Adrenal gland (tissue), 9 donors: ENCODE measurements at regions not wholly inside any gene's neighbourhood (a gene's known extent, or its start where the extent isn't known, plus 50 kb on each side); places are given as distances from the start of the nearest gene placed in this dataset.
A peak's percentile ranks its signal among the peaks of the same experiment; 100 is the strongest.

ENCODE experiments used
- DNase-seq, 7 donors: peaks; one replicate each; pipeline ENCODE4 v3.0.0-alpha.2; 2019 to 2020
- H3K27ac ChIP-seq, 5 donors: fragments of 200-600 bp; sonication (generic) in 4 of 5; 1 replicate in 3 of 5; 2 replicates in 2 of 5; pipeline versions ENCODE4 v1.5.1 to v1.8.0; 2016 to 2020; ENCODE audit warnings: mild to moderate bottlenecking in 1 of 5
- H3K27me3 ChIP-seq: fragments of 200-600 bp; 2 replicates; pipeline ENCODE4 v1.8.0; 2021
- H3K36me3 ChIP-seq, 2 donors: fragments of 200-600 bp; replicated peaks in 1 of 2; 1 replicate in 1 of 2; 2 replicates in 1 of 2; pipeline versions ENCODE4 v1.5.1 to v1.8.0; 2018 to 2022
- H3K4me1 ChIP-seq, 2 donors: fragments of 200-600 bp; replicated peaks in 1 of 2; 1 replicate in 1 of 2; 2 replicates in 1 of 2; pipeline versions ENCODE4 v1.5.1 to v1.8.0; 2018 to 2021
- H3K4me3 ChIP-seq, 4 donors: fragments of 200-600 bp; sonication (generic) in 3 of 4; one replicate each; pipeline ENCODE4 v1.5.1; 2016 to 2018
- H3K9me3 ChIP-seq, 3 donors: fragments of 200-600 bp; sonication (generic) in 1 of 3; replicated peaks in 1 of 3; 1 replicate in 2 of 3; 2 replicates in 1 of 3; pipeline versions ENCODE4 v1.5.1 to v1.8.0; 2016 to 2021
- POLR2A ChIP-seq, 2 donors: fragments of 450-650 bp; IDR thresholded peaks; one replicate each; pipeline ENCODE4 v1.6.1; 2017; ENCODE audit warnings: antibody characterized with exemption in 2 of 2, mild to moderate bottlenecking in 2 of 2, moderate library complexity in 1 of 2
- WGBS, 4 donors: extraction: QIAGEN DNeasy Blood & Tissue Kit in 2 of 4; methylation state at CpG; one replicate each; pipeline versions ENCODE4 v1.1.5 to v1.1.7; 2013 to 2017; 5-methylcytosine and 5-hydroxymethylcytosine counted together
- intact Hi-C, 2 donors: fragments of 100-400 bp; cut with DNase I; formaldehyde crosslinking; loops; one replicate each; pipeline versions ENCODE4 v1.14.1 to v1.15.0; 2022 to 2023
- TF ChIP-seq, protein P1 (sequence below), 6 experiments: fragments of 450-650 bp in 4 of 6; fragments of 200-600 bp in 2 of 6; sonication (generic) in 1 of 6; IDR thresholded peaks; 1 replicate in 5 of 6; 2 replicates in 1 of 6; pipeline versions ENCODE4 v1.5.1 to v1.8.0; 2016 to 2021; ENCODE audit warnings: antibody characterized with exemption in 6 of 6, mild to moderate bottlenecking in 2 of 6, moderate library complexity in 1 of 6
- donor health status: healthy with polysubstance abuse.
- donor health status: Bipolar disorder and iron deficiency.
- donor health status: DM: yes; HTN: yes; CAD: no.
- donor health status: DM: no; HTN: no; CAD: no.
- donor health status: DM: no; HTN: no; CAD: no.

DNA sequence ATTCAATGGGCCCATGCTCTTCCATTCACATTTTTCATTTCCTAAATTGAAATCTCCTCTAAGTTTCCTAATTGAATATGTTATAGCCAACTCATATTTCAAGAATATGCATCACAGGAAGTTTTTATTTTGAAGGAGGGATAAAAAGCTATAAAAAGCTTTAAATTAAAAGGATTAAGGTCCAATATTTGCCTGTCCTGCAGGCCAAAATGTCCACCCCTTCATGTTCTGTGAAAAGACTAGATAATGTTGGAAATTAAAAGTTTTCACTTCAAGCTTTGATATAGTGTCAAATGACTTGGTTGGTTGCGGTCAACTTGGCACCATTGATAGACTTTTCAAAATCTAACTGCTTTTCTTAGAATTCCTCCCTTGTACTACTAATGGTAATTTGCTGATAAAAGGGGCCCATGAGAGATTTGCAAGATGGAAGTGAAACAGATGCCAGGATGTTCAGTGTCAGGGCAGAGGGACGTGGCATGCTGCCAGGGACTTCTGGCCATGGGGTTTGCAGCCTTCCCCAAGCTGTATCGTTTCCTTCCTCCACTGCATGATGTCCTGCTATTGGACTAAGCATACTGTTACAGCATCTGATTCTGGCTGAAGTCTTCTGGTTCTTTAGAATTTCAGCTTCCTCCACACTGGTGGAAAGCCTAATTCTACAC, 547.3 kb upstream of the MIR17HG start:
- H3K4me3 ChIP-seq: no peak overlapping the region
- no peaks in the 10 kb centered on the region for H3K4me1 ChIP-seq
- intact Hi-C loops: no loop called here
- no peaks in the 10 kb centered on the region for H3K36me3 ChIP-seq
- no peaks in the 10 kb centered on the region for H3K27me3 ChIP-seq
- H3K27ac ChIP-seq: no peak overlapping the region
- H3K9me3 ChIP-seq: no peaks in the 10 kb centered on the region
- WGBS, 4 donors: 19 to 26% (median 23%) methylated on average over 3 of the region's 3 CpGs
- peak; percentile 27 to 83 (median 58) for DNase-seq
- TF ChIP-seq, protein P1, sequence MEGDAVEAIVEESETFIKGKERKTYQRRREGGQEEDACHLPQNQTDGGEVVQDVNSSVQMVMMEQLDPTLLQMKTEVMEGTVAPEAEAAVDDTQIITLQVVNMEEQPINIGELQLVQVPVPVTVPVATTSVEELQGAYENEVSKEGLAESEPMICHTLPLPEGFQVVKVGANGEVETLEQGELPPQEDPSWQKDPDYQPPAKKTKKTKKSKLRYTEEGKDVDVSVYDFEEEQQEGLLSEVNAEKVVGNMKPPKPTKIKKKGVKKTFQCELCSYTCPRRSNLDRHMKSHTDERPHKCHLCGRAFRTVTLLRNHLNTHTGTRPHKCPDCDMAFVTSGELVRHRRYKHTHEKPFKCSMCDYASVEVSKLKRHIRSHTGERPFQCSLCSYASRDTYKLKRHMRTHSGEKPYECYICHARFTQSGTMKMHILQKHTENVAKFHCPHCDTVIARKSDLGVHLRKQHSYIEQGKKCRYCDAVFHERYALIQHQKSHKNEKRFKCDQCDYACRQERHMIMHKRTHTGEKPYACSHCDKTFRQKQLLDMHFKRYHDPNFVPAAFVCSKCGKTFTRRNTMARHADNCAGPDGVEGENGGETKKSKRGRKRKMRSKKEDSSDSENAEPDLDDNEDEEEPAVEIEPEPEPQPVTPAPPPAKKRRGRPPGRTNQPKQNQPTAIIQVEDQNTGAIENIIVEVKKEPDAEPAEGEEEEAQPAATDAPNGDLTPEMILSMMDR (IDR thresholded peaks at IDR 0.05): no peak
- TF ChIP-seq POLR2A (IDR thresholded peaks at IDR 0.05): no peak

DNA sequence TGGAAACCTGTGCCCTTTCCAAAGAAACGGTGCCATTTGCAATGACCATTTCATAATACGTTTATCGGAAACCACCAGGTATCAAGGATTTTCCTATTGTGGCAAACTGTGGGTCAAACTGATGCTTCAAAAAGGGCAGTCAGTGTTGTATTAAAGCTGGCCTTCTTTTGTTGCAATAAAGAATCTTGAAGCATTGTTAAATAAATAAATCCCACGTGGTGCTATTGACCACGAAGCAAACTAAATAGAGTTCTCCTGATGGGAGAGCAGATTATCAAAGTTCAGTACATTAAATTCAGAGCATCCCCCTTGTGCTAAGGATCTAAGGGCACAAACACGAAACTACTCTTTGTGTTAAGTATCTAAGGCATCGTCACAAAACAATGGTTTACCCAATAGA, 545.9 kb upstream of the MIR17HG start:
- H3K27me3 ChIP-seq: no peaks in the 10 kb centered on the region
- 83 to 91% (median 87%) methylated on average over 7 of the region's 7 CpGs for WGBS, 4 donors

DNA sequence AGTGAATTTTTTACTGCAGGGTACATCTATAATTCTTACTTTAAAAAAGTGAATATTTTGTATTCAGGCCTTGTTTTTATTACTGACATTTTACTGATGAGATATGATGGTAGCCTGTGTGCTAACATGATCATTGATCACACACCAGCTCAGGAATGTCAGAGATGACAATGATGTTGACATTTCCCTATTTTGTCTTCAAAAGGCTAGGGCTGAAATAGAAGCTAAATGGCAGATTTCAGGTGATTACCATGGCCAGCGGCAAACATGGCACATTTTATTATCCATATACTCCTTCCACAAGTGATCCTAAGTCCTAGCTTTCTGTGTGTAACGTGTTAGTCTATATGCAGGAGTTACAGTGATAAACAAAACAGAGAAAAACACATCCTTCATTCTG, 544.3 kb upstream of the MIR17HG start:
- no peak for DNase-seq
- no peaks in the 10 kb centered on the region for H3K4me1 ChIP-seq
- TF ChIP-seq POLR2A (IDR thresholded peaks at IDR 0.05): no peak
- TF ChIP-seq, protein P1 (IDR thresholded peaks at IDR 0.05): no peak
- 48 to 96% (median 82%) methylated on average over 2 of the region's 2 CpGs for WGBS, 4 donors
- intact Hi-C loops: no loop called here
- no peaks in the 10 kb centered on the region for H3K36me3 ChIP-seq
- H3K27ac ChIP-seq: no peak overlapping the region
- H3K27me3 ChIP-seq: no peaks in the 10 kb centered on the region
- no peak overlapping the region for H3K4me3 ChIP-seq
- H3K9me3 ChIP-seq: no peaks in the 10 kb centered on the region

More for the DNA sequence above, 545.9 kb upstream of the MIR17HG start:
- Histone ChIP-seq H3K9me3 (no peaks in the 10 kb centered on the region), H3K4me1 (no peaks in the 10 kb centered on the region), H3K4me3 (no peak overlapping the region), H3K36me3 (no peaks in the 10 kb centered on the region), H3K27ac (no peak overlapping the region)
- TF ChIP-seq, protein P1 (IDR thresholded peaks at IDR 0.05): no peak
- no peak for TF ChIP-seq POLR2A (IDR thresholded peaks at IDR 0.05)
- intact Hi-C loops: no loop called here
- no peak for DNase-seq

DNA sequence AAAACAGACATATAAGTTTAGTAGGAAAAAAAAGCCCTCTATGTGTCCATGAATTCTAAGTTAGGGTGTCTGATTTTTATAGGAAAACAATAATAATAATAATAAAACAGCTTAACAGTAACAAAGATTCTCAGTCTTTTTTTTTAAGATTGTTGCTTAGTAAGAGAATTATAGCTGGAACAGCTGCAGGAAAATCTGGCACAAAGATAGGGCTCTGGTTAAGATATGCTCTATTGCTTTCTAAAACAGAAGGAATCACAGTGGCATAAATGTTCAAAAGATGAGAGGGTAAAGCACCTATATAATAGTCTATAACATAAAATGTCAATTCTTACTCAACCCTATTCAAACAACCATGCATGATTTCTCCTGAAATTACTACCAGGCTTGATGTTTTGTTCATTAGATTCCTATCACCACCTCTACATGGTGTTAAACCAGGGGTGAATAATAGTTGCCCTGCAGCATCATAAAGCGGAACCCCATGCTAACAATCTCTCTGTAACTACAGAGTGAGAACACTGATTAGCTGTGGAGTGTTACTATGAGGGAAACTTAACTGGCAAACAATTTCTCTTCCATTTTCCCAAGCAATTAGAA, 541.4 kb upstream of the MIR17HG start:
- TF ChIP-seq POLR2A (IDR thresholded peaks at IDR 0.05): no peak
- TF ChIP-seq, protein P1 (IDR thresholded peaks at IDR 0.05): no peak
- DNase-seq: no peak
- 79 to 95% (median 90%) methylated on average over 1 of the region's 1 CpG for WGBS, 4 donors
- Histone ChIP-seq H3K4me3 (no peak overlapping the region), H3K4me1 (no peaks in the 10 kb centered on the region), H3K9me3 (no peaks in the 10 kb centered on the region), H3K36me3 (no peaks in the 10 kb centered on the region), H3K27me3 (no peaks in the 10 kb centered on the region), H3K27ac (no peak overlapping the region)
- intact Hi-C loops: no loop called here
